RWPE2 (cell line): ENCODE measurements at regions not wholly inside any gene's neighbourhood (a gene's known extent, or its start where the extent isn't known, plus 50 kb on each side); places are given as distances from the start of the nearest gene placed in this dataset.
A peak's percentile ranks its signal among the peaks of the same experiment; 100 is the strongest.
"Not testable (repeated sequence)": the region's sequence is repeated elsewhere in the genome, so short reads cannot be mapped to it uniquely, and the experiment has no call there.

Source experiments
- ATAC-seq: fragments of 200-7000 bp; cut with Tn5 transposase; 3 replicates; pipeline ENCODE4 v1.9.1; 2021; ENCODE audit warnings: low read depth
- DNase-seq: peaks from one replicate; pipeline ENCODE4 v3.0.0-alpha.2; 2020; ENCODE audit warnings: low spot score
- H3K27ac ChIP-seq: fragments of 450-650 bp; 2 replicates; pipeline ENCODE4 v1.5.1; 2017; ENCODE audit warnings: mild to moderate bottlenecking; ENCODE audit not compliant: poor library complexity, severe bottlenecking
- H3K27me3 ChIP-seq: fragments of 250-450 bp; sonication (Bioruptor Pico); 2 replicates; pipeline ENCODE4 v1.5.1; 2021; ENCODE audit warnings: mild to moderate bottlenecking, moderate library complexity; ENCODE audit not compliant: insufficient read depth, poor library complexity, severe bottlenecking
- H3K36me3 ChIP-seq: fragments of 250-450 bp; sonication (Bioruptor Pico); 2 replicates; pipeline ENCODE4 v1.5.1; 2020; ENCODE audit warnings: low read depth, mild to moderate bottlenecking, moderate library complexity
- H3K4me1 ChIP-seq: fragments of 250-450 bp; sonication (Bioruptor Pico); 2 replicates; pipeline ENCODE4 v1.5.1; 2021; ENCODE audit warnings: mild to moderate bottlenecking, moderate library complexity; ENCODE audit not compliant: insufficient read depth, poor library complexity, severe bottlenecking
- H3K4me3 ChIP-seq: fragments of 250-450 bp; sonication (Bioruptor Pico); 2 replicates; pipeline ENCODE4 v1.5.1; 2021; ENCODE audit warnings: mild to moderate bottlenecking, moderate library complexity; ENCODE audit not compliant: severe bottlenecking
- H3K9me3 ChIP-seq: fragments of 250-450 bp; sonication (Bioruptor Pico); 2 replicates; pipeline ENCODE4 v1.5.1; 2021; ENCODE audit warnings: mild to moderate bottlenecking, moderate library complexity; ENCODE audit not compliant: severe bottlenecking
- CTCF ChIP-seq: fragments of 450-650 bp; IDR thresholded peaks from one replicate; pipeline ENCODE4 v1.5.1; 2017; ENCODE audit warnings: mild to moderate bottlenecking, moderate library complexity; ENCODE audit not compliant: poor library complexity, severe bottlenecking

GRCh38 chr20:61100489-61100888, 151.6 kb upstream of the CDH4 start:
- Histone ChIP-seq H3K27me3 (peaks cover 75% of the 10 kb centered on the region), H3K9me3 (no peaks in the 10 kb centered on the region), H3K27ac (no peak overlapping the region), H3K4me3 (no peak overlapping the region), H3K36me3 (no peaks in the 10 kb centered on the region), H3K4me1 (no peaks in the 10 kb centered on the region)
- peak; percentile 57 for ATAC-seq
- TF ChIP-seq CTCF = no peak
- DNase-seq = peak; percentile 73

GRCh38 chr20:61101321-61101720, 150.7 kb upstream of the CDH4 start:
- not testable (repeated sequence) for H3K27ac ChIP-seq, H3K9me3 ChIP-seq, ATAC-seq, H3K4me3 ChIP-seq, H3K4me1 ChIP-seq, H3K36me3 ChIP-seq
- peak; percentile 68 for DNase-seq
- H3K27me3 ChIP-seq = peaks cover 75% of the 10 kb centered on the region

- Histone ChIP-seq H3K9me3 (no peaks in the 10 kb centered on the region), H3K36me3 (no peaks in the 10 kb centered on the region), H3K27me3 (peaks cover 78% of the 10 kb centered on the region), H3K27ac (no peak overlapping the region), H3K4me1 (no peaks in the 10 kb centered on the region), H3K4me3 (no peak overlapping the region)
- no peak for TF ChIP-seq CTCF
- ATAC-seq = no peak
- no peak for DNase-seq
Observed at GRCh38 chr20:61104232-61104631, 147.8 kb upstream of the CDH4 start.

GRCh38 chr20:61105395-61105794, 146.7 kb upstream of the CDH4 start:
- H3K27me3 ChIP-seq = peaks cover 78% of the 10 kb centered on the region
- no peaks in the 10 kb centered on the region for H3K4me1 ChIP-seq
- H3K36me3 ChIP-seq = no peaks in the 10 kb centered on the region
- no peaks in the 10 kb centered on the region for H3K9me3 ChIP-seq
- no peak overlapping the region for H3K27ac ChIP-seq
- H3K4me3 ChIP-seq = no peak overlapping the region
- ATAC-seq (no peak), DNase-seq (peak; percentile 68)
- TF ChIP-seq CTCF = no peak

GRCh38 chr20:61106438-61106837, 145.6 kb upstream of the CDH4 start:
- no peaks in the 10 kb centered on the region for H3K9me3 ChIP-seq
- H3K4me3 ChIP-seq = no peak overlapping the region
- DNase-seq = no peak
- H3K36me3 ChIP-seq = no peaks in the 10 kb centered on the region
- H3K4me1 ChIP-seq = no peaks in the 10 kb centered on the region
- no peak overlapping the region for H3K27ac ChIP-seq
- ATAC-seq = no peak
- TF ChIP-seq CTCF = no peak
- H3K27me3 ChIP-seq = peaks cover 87% of the 10 kb centered on the region
